ENCODE measurements at regions not wholly inside any gene's neighbourhood (a gene's known extent, or its start where the extent isn't known, plus 50 kb on each side); places are given as distances from the start of the nearest gene placed in this dataset.

- Histone ChIP-seq H3K4me3 (no peak overlapping the region), H3K36me3 (no peaks in the 10 kb centered on the region), H3K9ac (ENCODE audit: low read depth in 2 of 2, low read length in 2 of 2) (no peak overlapping the region), H3K27me3 (no peaks in the 10 kb centered on the region), H3K27ac (no peak overlapping the region), H3K9me3 (no peaks in the 10 kb centered on the region), H3K4me1 (no peaks in the 10 kb centered on the region)
- TF ChIP-seq CTCF (IDR thresholded peaks at IDR 0.05), result no peak
- intact Hi-C loops (cut with DNase I), result no loop called here
- DNase-seq, result no peak
Measured at GRCh38 chr7:26437003-26437532, 145.4 kb downstream of the SNX10 start.

GRCh38 chr7:26438078-26438477 lies 146.4 kb downstream of the SNX10 start:
- no peak for TF ChIP-seq CTCF (IDR thresholded peaks at IDR 0.05)
- no peak for DNase-seq
- no peaks in the 10 kb centered on the region for H3K9me3 ChIP-seq
- intact Hi-C loops (cut with DNase I), result no loop called here
- no peak overlapping the region for H3K27ac ChIP-seq
- H3K27me3 ChIP-seq, result no peaks in the 10 kb centered on the region
- H3K9ac ChIP-seq (ENCODE audit: low read depth in 2 of 2, low read length in 2 of 2), result no peak overlapping the region
- H3K36me3 ChIP-seq, result no peaks in the 10 kb centered on the region
- no peaks in the 10 kb centered on the region for H3K4me1 ChIP-seq
- H3K4me3 ChIP-seq, result no peak overlapping the region

- H3K9me3 ChIP-seq, result no peaks in the 10 kb centered on the region
- H3K4me3 ChIP-seq, result no peak overlapping the region
- no peak overlapping the region for H3K27ac ChIP-seq
- no peak for DNase-seq
- H3K9ac ChIP-seq (ENCODE audit: low read depth in 2 of 2, low read length in 2 of 2), result no peak overlapping the region
- H3K4me1 ChIP-seq, result no peaks in the 10 kb centered on the region
- intact Hi-C loops (cut with DNase I), result no loop called here
- no peak for TF ChIP-seq CTCF (IDR thresholded peaks at IDR 0.05)
- no peaks in the 10 kb centered on the region for H3K36me3 ChIP-seq
- no peaks in the 10 kb centered on the region for H3K27me3 ChIP-seq
Measured at GRCh38 chr7:26439521-26440232, 148.0 kb downstream of the SNX10 start.

GRCh38 chr7:26440233-26441001 lies 148.8 kb downstream of the SNX10 start:
- Histone ChIP-seq H3K4me1 (no peaks in the 10 kb centered on the region), H3K4me3 (no peak overlapping the region), H3K27ac (no peak overlapping the region), H3K9ac (ENCODE audit: low read depth in 2 of 2, low read length in 2 of 2) (no peak overlapping the region), H3K27me3 (no peaks in the 10 kb centered on the region), H3K36me3 (no peaks in the 10 kb centered on the region), H3K9me3 (no peaks in the 10 kb centered on the region)
- no peak for DNase-seq
- no peak for TF ChIP-seq CTCF (IDR thresholded peaks at IDR 0.05)
- intact Hi-C loops (cut with DNase I), result no loop called here

- intact Hi-C loops (cut with DNase I), result no loop called here
- H3K9me3 ChIP-seq, result no peaks in the 10 kb centered on the region
- no peaks in the 10 kb centered on the region for H3K36me3 ChIP-seq
- TF ChIP-seq CTCF (IDR thresholded peaks at IDR 0.05), result no peak
- H3K4me3 ChIP-seq, result no peak overlapping the region
- H3K9ac ChIP-seq (ENCODE audit: low read depth in 2 of 2, low read length in 2 of 2), result no peak overlapping the region
- no peak for DNase-seq
- H3K4me1 ChIP-seq, result no peaks in the 10 kb centered on the region
- no peak overlapping the region for H3K27ac ChIP-seq
- H3K27me3 ChIP-seq, result no peaks in the 10 kb centered on the region
Measured at GRCh38 chr7:26441002-26441521, 149.4 kb downstream of the SNX10 start.
